Upper lobe of left lung (tissue), 6 donors: ENCODE measurements at regions not wholly inside any gene's neighbourhood (a gene's known extent, or its start where the extent isn't known, plus 50 kb on each side); places are given as distances from the start of the nearest gene placed in this dataset.

Experiments
- ATAC-seq, 2 donors: fragments of 200-7000 bp; cut with Tn5 transposase; one replicate each; pipeline ENCODE4 v1.9.1; 2022; ENCODE audit warnings: mild to moderate bottlenecking in 2 of 2, moderate library complexity in 2 of 2; ENCODE audit not compliant: low FRiP score in 2 of 2
- DNase-seq, 2 donors: peaks; one replicate each; pipeline ENCODE4 v3.0.0-alpha.2; 2019 to 2020
- H3K27ac ChIP-seq, 4 donors: fragments of 200-600 bp; sonication (generic); one replicate each; pipeline ENCODE4 v1.5.1; 2016 to 2019
- H3K27me3 ChIP-seq, 4 donors: fragments of 200-600 bp; sonication (generic); one replicate each; pipeline ENCODE4 v1.5.1; 2017 to 2019
- H3K36me3 ChIP-seq, 4 donors: fragments of 200-600 bp; sonication (generic); one replicate each; pipeline ENCODE4 v1.5.1; 2016 to 2019
- H3K4me1 ChIP-seq, 4 donors: fragments of 200-600 bp; sonication (generic); one replicate each; pipeline ENCODE4 v1.5.1; 2018 to 2019
- H3K4me3 ChIP-seq, 4 donors: fragments of 200-600 bp; sonication (generic); one replicate each; pipeline ENCODE4 v1.5.1; 2017 to 2019; ENCODE audit warnings: mild to moderate bottlenecking in 2 of 4, moderate library complexity in 1 of 4
- H3K9me3 ChIP-seq, 4 donors: fragments of 200-600 bp; sonication (generic); one replicate each; pipeline ENCODE4 v1.5.1; 2018 to 2019
- CTCF ChIP-seq, 6 experiments: fragments of 450-650 bp in 4 of 6; fragments of 200-600 bp in 2 of 6; sonication (generic) in 2 of 6; IDR thresholded peaks; one replicate each; pipeline ENCODE4 v1.5.1; 2016 to 2019; ENCODE audit warnings: antibody characterized with exemption in 6 of 6
- EP300 ChIP-seq, 4 donors: sonication (generic); formaldehyde crosslinking; IDR thresholded peaks; one replicate each; pipeline ENCODE4 v1.5.1; 2017; ENCODE audit warnings: antibody characterized with exemption in 4 of 4, control low read depth in 2 of 4
- POLR2A ChIP-seq, 4 donors: fragments of 450-650 bp; IDR thresholded peaks; one replicate each; pipeline ENCODE4 v1.5.1; 2016 to 2017; ENCODE audit warnings: antibody characterized with exemption in 4 of 4, mild to moderate bottlenecking in 2 of 4
- POLR2AphosphoS5 ChIP-seq, 2 donors: sonication (generic); formaldehyde crosslinking; IDR thresholded peaks; one replicate each; pipeline ENCODE4 v1.5.1; 2017; ENCODE audit warnings: antibody characterized with exemption in 2 of 2
- WGBS, 2 donors: methylation state at CpG; one replicate each; pipeline ENCODE4 v1.1.5; 2017 to 2018; 5-methylcytosine and 5-hydroxymethylcytosine counted together
- small RNA-seq, 4 donors: library from RNA; depleted of rRNA; stranded (forward); fragments of <200 nt; gene quantifications; one replicate each; pipeline ENCODE3, GENCODE V24; 2016
- donor health status: DM: no; HTN: no; CAD: no; lungs with moderate emphysema.
- donor health status: DM: no; HTN: yes; CAD: no; lungs with severe emphysema.

- Histone ChIP-seq H3K4me3 (no peak overlapping the region), H3K27ac (no peak overlapping the region), H3K9me3 (no peaks in the 10 kb centered on the region), H3K4me1 (no peaks in the 10 kb centered on the region), H3K27me3 (no peaks in the 10 kb centered on the region), H3K36me3 (no peaks in the 10 kb centered on the region)
- ATAC-seq (no peak), DNase-seq (no peak)
- WGBS, 2 donors: 65 to 77% methylated on average over 4 of the region's 4 CpGs
- no peak for TF ChIP-seq EP300 (IDR thresholded peaks at IDR 0.05)
- TF ChIP-seq POLR2A (IDR thresholded peaks at IDR 0.05): no peak
- no peak for TF ChIP-seq CTCF (IDR thresholded peaks at IDR 0.05)
- TF ChIP-seq POLR2AphosphoS5 (IDR thresholded peaks at IDR 0.05): no peak
These were observed 570.8 kb downstream of the PRR32 start for GRCh38 chrX:127390316-127390715.

DNA sequence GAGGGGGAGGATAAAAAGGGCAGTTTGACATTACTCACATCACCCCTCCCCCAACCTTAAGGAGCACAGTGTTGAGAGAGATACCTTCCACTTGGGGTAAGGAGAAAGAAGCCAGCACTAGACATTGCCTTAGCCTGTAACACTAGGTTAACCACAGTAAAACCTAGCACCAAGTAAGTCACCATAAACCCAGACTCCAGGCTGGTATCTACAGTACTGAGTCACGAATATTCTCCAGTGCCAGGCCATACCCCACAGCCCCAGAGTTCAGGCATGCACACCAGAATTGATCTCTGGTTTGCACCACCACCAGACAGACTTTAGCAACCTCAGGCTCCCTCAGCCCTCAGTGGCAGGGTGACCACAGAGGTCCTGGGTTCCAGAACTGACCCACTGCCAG lies 570.4 kb downstream of the PRR32 start:
- Histone ChIP-seq H3K4me1 (no peaks in the 10 kb centered on the region), H3K9me3 (no peaks in the 10 kb centered on the region), H3K4me3 (no peak overlapping the region), H3K36me3 (no peaks in the 10 kb centered on the region), H3K27me3 (no peaks in the 10 kb centered on the region), H3K27ac (no peak overlapping the region)
- DNase-seq: no peak
- no peak for TF ChIP-seq POLR2AphosphoS5 (IDR thresholded peaks at IDR 0.05)
- TF ChIP-seq POLR2A (IDR thresholded peaks at IDR 0.05): no peak
- no peak for TF ChIP-seq EP300 (IDR thresholded peaks at IDR 0.05)
- TF ChIP-seq CTCF (IDR thresholded peaks at IDR 0.05): no peak
- ATAC-seq: peak in 1 of 2 donors; percentile 30
- WGBS, 2 donors: 82% methylated on average over 1 of the region's 1 CpG; no CpG with 5 or more reads in 1 of the 2 donors

Small RNAs in the stretch of these regions (small RNA-seq; reads per million reads assigned to genes)
- 0 reads per million in 4 donors for gene AL662814.1
